GM21515 (cell line): ENCODE measurements at regions not wholly inside any gene's neighbourhood (a gene's known extent, or its start where the extent isn't known, plus 50 kb on each side); places are given as distances from the start of the nearest gene placed in this dataset.

ENCODE experiments used
- ATAC-seq: cut with Tn5 transposase; IDR thresholded peaks from one replicate; pipeline ENCODE4 v1.9.1; 2021; ENCODE audit not compliant: unreplicated experiment

GRCh38 chr13:39159393-39159792, 121.1 kb downstream of the NHLRC3 start:
- ATAC-seq, result no peak

GRCh38 chr13:39159846-39160370, 121.7 kb downstream of the NHLRC3 start:
- ATAC-seq, result no peak

- no peak for ATAC-seq
Observed at GRCh38 chr13:39167018-39167417, 128.8 kb downstream of the NHLRC3 start.

- no peak for ATAC-seq
Observed at GRCh38 chr13:39170711-39171110, 132.5 kb downstream of the NHLRC3 start.

- no peak for ATAC-seq
Observed at GRCh38 chr13:39185326-39185725, 147.1 kb downstream of the NHLRC3 start.

GRCh38 chr13:39186205-39186875, 148.1 kb downstream of the NHLRC3 start:
- no peak for ATAC-seq

- ATAC-seq, result no peak
Observed at GRCh38 chr13:39189778-39190177, 151.5 kb downstream of the NHLRC3 start.

GRCh38 chr13:39196965-39197646, 158.8 kb downstream of the NHLRC3 start:
- peak; percentile 55 for ATAC-seq

- peak; percentile 22 for ATAC-seq
Observed at GRCh38 chr13:39197647-39198007, 159.4 kb downstream of the NHLRC3 start.

GRCh38 chr13:39200249-39200910, 162.1 kb downstream of the NHLRC3 start:
- no peak for ATAC-seq

GRCh38 chr13:39201180-39201579, 162.9 kb downstream of the NHLRC3 start:
- ATAC-seq, result no peak

GRCh38 chr13:39202746-39203145, 164.5 kb downstream of the NHLRC3 start:
- ATAC-seq, result no peak

- ATAC-seq, result no peak
Observed at GRCh38 chr13:39208636-39209035, 170.4 kb downstream of the NHLRC3 start.

- no peak for ATAC-seq
Observed at GRCh38 chr13:39209731-39210531, 171.7 kb downstream of the NHLRC3 start.

GRCh38 chr13:39210961-39211534, 172.8 kb downstream of the NHLRC3 start:
- no peak for ATAC-seq

GRCh38 chr13:39215971-39216370, 177.7 kb downstream of the NHLRC3 start:
- ATAC-seq, result no peak

GRCh38 chr13:39217471-39217870, 179.2 kb downstream of the NHLRC3 start:
- no peak for ATAC-seq

GRCh38 chr13:39224671-39225240, 186.5 kb downstream of the NHLRC3 start:
- ATAC-seq, result no peak

- no peak for ATAC-seq
Observed at GRCh38 chr13:39225860-39226259, 187.6 kb downstream of the NHLRC3 start.

GRCh38 chr13:39226359-39226758, 188.1 kb downstream of the NHLRC3 start:
- no peak for ATAC-seq
